Left renal cortex interstitium (tissue), 4 donors: ENCODE measurements at regions not wholly inside any gene's neighbourhood (a gene's known extent, or its start where the extent isn't known, plus 50 kb on each side); places are given as distances from the start of the nearest gene placed in this dataset.
"Not testable (repeated sequence)": the region's sequence is repeated elsewhere in the genome, so short reads cannot be mapped to it uniquely, and the experiment has no call there.

Experiments used
- DNase-seq, 4 donors: peaks; one replicate each; pipeline ENCODE4 v3.0.0-alpha.2; 2013; ENCODE audit warnings: low read depth in 4 of 4, low spot score in 2 of 4, missing footprints in 1 of 4

GRCh38 chr9:18063856-18064390 lies 410.0 kb upstream of the ADAMTSL1 start:
- DNase-seq: no peak

GRCh38 chr9:18066608-18067007 lies 407.3 kb upstream of the ADAMTSL1 start:
- DNase-seq: not testable (repeated sequence)

- no peak for DNase-seq
Observed at GRCh38 chr9:18067548-18068120, 406.3 kb upstream of the ADAMTSL1 start.

- no peak for DNase-seq
Observed at GRCh38 chr9:18068900-18069299, 405.1 kb upstream of the ADAMTSL1 start.

GRCh38 chr9:18071651-18072060 lies 402.3 kb upstream of the ADAMTSL1 start:
- DNase-seq: no peak

- no peak for DNase-seq
Observed at GRCh38 chr9:18073002-18073401, 401.0 kb upstream of the ADAMTSL1 start.

GRCh38 chr9:18074041-18074440 lies 399.9 kb upstream of the ADAMTSL1 start:
- no peak for DNase-seq

GRCh38 chr9:18075253-18075952 lies 398.6 kb upstream of the ADAMTSL1 start:
- DNase-seq: no peak

GRCh38 chr9:18077941-18078678 lies 395.8 kb upstream of the ADAMTSL1 start:
- DNase-seq: no peak

GRCh38 chr9:18092138-18092537 lies 381.8 kb upstream of the ADAMTSL1 start:
- DNase-seq: no peak

- DNase-seq: no peak
Observed at GRCh38 chr9:18106006-18106560, 367.9 kb upstream of the ADAMTSL1 start.

GRCh38 chr9:18109675-18110074 lies 364.3 kb upstream of the ADAMTSL1 start:
- DNase-seq: no peak

GRCh38 chr9:18111146-18111545 lies 362.8 kb upstream of the ADAMTSL1 start:
- no peak for DNase-seq

- DNase-seq: no peak
Observed at GRCh38 chr9:18114559-18115475, 359.1 kb upstream of the ADAMTSL1 start.

- DNase-seq: no peak
Observed at GRCh38 chr9:18118268-18118667, 355.7 kb upstream of the ADAMTSL1 start.

GRCh38 chr9:18122171-18122570 lies 351.8 kb upstream of the ADAMTSL1 start:
- no peak for DNase-seq

- DNase-seq: no peak
Observed at GRCh38 chr9:18124760-18125159, 349.2 kb upstream of the ADAMTSL1 start.

- no peak for DNase-seq
Observed at GRCh38 chr9:18126831-18127498, 347.0 kb upstream of the ADAMTSL1 start.

GRCh38 chr9:18127499-18127875 lies 346.5 kb upstream of the ADAMTSL1 start:
- DNase-seq: no peak
